Stomach (tissue), 8 donors: ENCODE measurements at regions not wholly inside any gene's neighbourhood (a gene's known extent, or its start where the extent isn't known, plus 50 kb on each side); places are given as distances from the start of the nearest gene placed in this dataset.
"Not testable (repeated sequence)": the region's sequence is repeated elsewhere in the genome, so short reads cannot be mapped to it uniquely, and the experiment has no call there.

Experiments used
- DNase-seq, 2 donors: peaks; one replicate each; pipeline versions ENCODE4 v3.0.0 to v3.0.0-alpha.2; 2013 to 2019
- H3K27ac ChIP-seq, 5 donors: fragments of 200-600 bp in 4 of 5; sonication (generic) in 4 of 5; one replicate each; pipeline ENCODE4 v1.5.1; 2013 to 2019; ENCODE audit warnings: mild to moderate bottlenecking in 1 of 5, moderate library complexity in 1 of 5
- H3K27me3 ChIP-seq, 3 donors: fragments of 200-600 bp; sonication (generic); one replicate each; pipeline ENCODE4 v1.5.1; 2017 to 2019; ENCODE audit warnings: mixed run types in 1 of 3
- H3K36me3 ChIP-seq, 4 donors: fragments of 200-600 bp; sonication (generic); 1 replicate in 3 of 4; 2 replicates in 1 of 4; pipeline ENCODE4 v1.5.1; 2016 to 2019
- H3K4me1 ChIP-seq, 4 donors: fragments of 200-600 bp; sonication (generic); one replicate each; pipeline ENCODE4 v1.5.1; 2016 to 2019
- H3K4me3 ChIP-seq, 4 donors: fragments of 200-600 bp; sonication (generic) in 3 of 4; one replicate each; pipeline ENCODE4 v1.5.1; 2016 to 2019; ENCODE audit warnings: mild to moderate bottlenecking in 1 of 4
- H3K9me3 ChIP-seq, 4 donors: fragments of 200-600 bp; sonication (generic); one replicate each; pipeline ENCODE4 v1.5.1; 2016 to 2019
- CTCF ChIP-seq, 7 experiments: fragments of 450-650 bp in 4 of 7; fragments of 200-600 bp in 3 of 7; sonication (generic) in 3 of 7; IDR thresholded peaks; one replicate each; pipeline ENCODE4 v1.5.1; 2016 to 2019; ENCODE audit warnings: antibody characterized with exemption in 7 of 7, control low read depth in 2 of 7, mild to moderate bottlenecking in 1 of 7
- EP300 ChIP-seq: sonication (generic); formaldehyde crosslinking; IDR thresholded peaks from one replicate; pipeline ENCODE4 v1.6.1; 2017; ENCODE audit warnings: antibody characterized with exemption
- POLR2A ChIP-seq, 4 donors: fragments of 450-650 bp; IDR thresholded peaks; one replicate each; pipeline ENCODE4 v1.6.1; 2016; ENCODE audit warnings: antibody characterized with exemption in 4 of 4, control low read depth in 2 of 4, mild to moderate bottlenecking in 1 of 4, moderate library complexity in 1 of 4
- POLR2AphosphoS5 ChIP-seq, 3 donors: sonication (generic); formaldehyde crosslinking; IDR thresholded peaks; one replicate each; pipeline ENCODE4 v1.6.1; 2016; ENCODE audit warnings: antibody characterized with exemption in 3 of 3
- WGBS, 5 donors: extraction: QIAGEN DNeasy Blood & Tissue Kit in 3 of 5; methylation state at CpG; one replicate each; pipeline versions ENCODE4 v1.1.5 to v1.1.7; 2013 to 2018; 5-methylcytosine and 5-hydroxymethylcytosine counted together
- intact Hi-C: fragments of 100-400 bp; cut with DNase I; formaldehyde crosslinking; loops from one replicate; pipeline ENCODE4 v1.15.1; 2023; ENCODE audit warnings: low total_unique reads
- donor health status: healthy with polysubstance abuse.
- donor health status: Bipolar disorder and iron deficiency.
- donor health status: healthy.

DNA sequence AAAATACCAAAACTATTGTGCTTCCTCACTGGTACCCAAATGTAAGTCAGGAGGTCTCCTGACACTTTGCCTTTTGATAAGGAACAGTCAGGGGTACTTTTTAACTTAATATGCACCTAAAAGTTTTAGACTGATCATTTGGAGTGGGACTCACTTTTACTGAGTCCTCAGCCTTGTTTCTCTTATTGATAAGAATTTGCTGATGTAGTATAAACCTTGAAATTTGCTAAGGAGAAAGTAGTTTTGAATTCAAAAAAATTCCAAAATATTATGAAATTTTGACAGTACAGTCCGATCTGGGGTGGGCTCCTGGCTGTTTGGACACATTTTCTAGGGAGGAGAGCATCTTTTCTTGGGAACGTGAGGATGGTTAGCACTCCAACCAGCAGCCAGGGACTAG lies 91.4 kb upstream of the GATB start:
- no peaks in the 10 kb centered on the region for H3K4me1 ChIP-seq
- DNase-seq = no peak
- intact Hi-C loops = no loop called here
- H3K9me3 ChIP-seq = peaks cover 0 to 4% (median 0%) of the 10 kb centered on the region in 4 donors
- TF ChIP-seq POLR2AphosphoS5 (IDR thresholded peaks at IDR 0.05) = no peak
- no peak for TF ChIP-seq CTCF (IDR thresholded peaks at IDR 0.05)
- TF ChIP-seq EP300 = no peak
- no peak for TF ChIP-seq POLR2A (IDR thresholded peaks at IDR 0.05)
- H3K27ac ChIP-seq = no peak overlapping the region
- no peaks in the 10 kb centered on the region for H3K36me3 ChIP-seq
- 36 to 91% (median 43%) methylated on average over 2 of the region's 2 CpGs for WGBS, 5 donors
- no peak overlapping the region for H3K4me3 ChIP-seq
- no peaks in the 10 kb centered on the region for H3K27me3 ChIP-seq

GRCh38 chr4:151851354-151851753 lies 90.5 kb upstream of the GATB start:
- H3K4me3 ChIP-seq = no peak overlapping the region
- DNase-seq = no peak
- H3K27me3 ChIP-seq = no peaks in the 10 kb centered on the region
- TF ChIP-seq POLR2A (IDR thresholded peaks at IDR 0.05) (no peak), CTCF (IDR thresholded peaks at IDR 0.05) (no peak), EP300 (no peak), POLR2AphosphoS5 (IDR thresholded peaks at IDR 0.05) (no peak)
- H3K27ac ChIP-seq = no peak overlapping the region
- 86 to 95% (median 90%) methylated on average over 2 of the region's 2 CpGs for WGBS, 5 donors
- H3K9me3 ChIP-seq = peaks cover 0 to 4% (median 0%) of the 10 kb centered on the region in 4 donors
- no peaks in the 10 kb centered on the region for H3K36me3 ChIP-seq
- intact Hi-C loops = no loop called here
- no peaks in the 10 kb centered on the region for H3K4me1 ChIP-seq

DNA sequence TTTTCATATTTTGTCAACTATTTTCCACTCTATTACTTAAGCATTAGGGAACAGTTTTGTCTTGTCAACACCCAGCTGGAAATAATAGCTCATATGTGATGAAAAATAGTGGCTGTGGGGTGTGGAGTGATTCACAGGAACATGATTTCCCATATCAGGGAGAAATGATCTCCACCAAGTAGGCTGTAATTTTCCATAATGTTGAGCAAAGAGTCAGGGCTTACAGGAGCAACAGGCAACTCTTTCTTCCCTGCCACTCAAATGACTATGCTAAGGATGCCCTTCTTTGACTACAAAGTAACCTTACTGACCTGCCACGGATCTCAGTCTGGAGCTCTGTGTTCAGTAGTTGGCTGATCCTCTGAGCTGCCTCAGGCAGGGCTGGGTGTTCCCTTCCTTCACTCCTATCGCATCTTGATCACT lies 90.0 kb upstream of the GATB start:
- H3K4me1 ChIP-seq = no peaks in the 10 kb centered on the region
- intact Hi-C loops = no loop called here

DNA sequence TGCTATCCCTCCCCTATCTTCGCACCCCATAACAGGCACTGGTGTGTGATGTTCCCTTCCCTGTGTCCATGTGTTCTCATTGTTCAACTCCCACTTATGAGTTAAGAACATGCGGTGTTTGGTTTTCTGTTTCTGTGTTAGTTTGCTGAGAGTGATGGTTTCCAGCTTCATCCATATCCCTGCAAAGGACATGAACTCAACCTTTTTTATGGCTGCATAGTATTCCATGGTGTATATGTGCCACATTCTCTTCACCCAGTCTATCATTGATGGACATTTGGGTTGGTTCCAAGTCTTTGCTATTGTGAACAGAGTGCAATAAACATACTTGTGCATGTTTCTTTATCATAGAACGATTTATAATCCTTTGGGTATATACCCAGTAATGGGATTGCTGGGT lies 84.7 kb upstream of the GATB start:
- H3K4me3 ChIP-seq, H3K4me1 ChIP-seq, H3K27me3 ChIP-seq, H3K27ac ChIP-seq, H3K36me3 ChIP-seq, intact Hi-C loops, H3K9me3 ChIP-seq, DNase-seq: not testable (repeated sequence)
- 87 to 92% (median 91%) methylated on average over 3 of the region's 3 CpGs for WGBS, 5 donors

More for the DNA sequence above, 90.0 kb upstream of the GATB start:
- no peak overlapping the region for H3K4me3 ChIP-seq
- TF ChIP-seq EP300 = no peak
- TF ChIP-seq CTCF (IDR thresholded peaks at IDR 0.05) = no peak
- no peak for TF ChIP-seq POLR2A (IDR thresholded peaks at IDR 0.05)
- TF ChIP-seq POLR2AphosphoS5 (IDR thresholded peaks at IDR 0.05) = no peak
- WGBS, 5 donors = 71 to 88% (median 77%) methylated on average over 2 of the region's 2 CpGs
- H3K27ac ChIP-seq = no peak overlapping the region
- DNase-seq = no peak
- no peaks in the 10 kb centered on the region for H3K27me3 ChIP-seq
- H3K9me3 ChIP-seq = peaks cover 0 to 8% (median 0%) of the 10 kb centered on the region in 4 donors
- no peaks in the 10 kb centered on the region for H3K36me3 ChIP-seq

DNA sequence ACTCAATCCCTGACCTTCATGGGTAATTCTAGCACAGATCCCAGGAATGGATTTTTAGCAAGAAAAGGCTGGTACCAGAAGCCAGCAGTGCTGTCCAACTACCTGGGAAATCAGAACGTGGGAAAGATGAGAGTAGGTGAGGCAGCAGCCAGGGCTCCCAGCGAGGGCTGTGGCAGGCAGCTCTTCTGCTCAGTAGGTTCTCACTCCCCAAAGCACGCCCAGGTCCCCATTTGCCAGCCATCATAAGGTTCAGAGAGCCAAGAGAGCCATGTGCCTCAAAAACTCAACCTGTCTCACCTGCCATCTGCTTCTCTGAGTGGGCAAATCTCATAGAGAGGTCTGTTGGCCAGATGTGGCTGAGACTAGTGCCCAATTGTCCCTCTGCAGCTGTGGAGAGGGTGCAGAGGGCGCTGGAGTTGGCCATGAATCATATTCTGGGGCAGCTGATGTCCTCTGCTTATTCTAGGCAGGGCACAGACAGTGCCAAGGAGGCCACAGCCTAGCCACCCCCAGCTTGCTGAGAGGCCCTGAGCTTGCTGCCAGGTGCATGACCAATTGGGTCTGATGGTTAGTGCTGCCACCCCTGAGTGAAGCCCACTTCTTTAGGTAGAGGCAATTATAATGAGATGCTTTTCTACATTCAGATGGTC lies 81.7 kb upstream of the GATB start:
- Histone ChIP-seq H3K4me3 (no peak overlapping the region), H3K4me1 (no peaks in the 10 kb centered on the region), H3K27ac (no peak overlapping the region), H3K27me3 (no peaks in the 10 kb centered on the region), H3K36me3 (no peaks in the 10 kb centered on the region), H3K9me3 (peaks cover 0 to 5% (median 2%) of the 10 kb centered on the region in 4 donors)
- 65 to 79% (median 71%) methylated on average over 4 of the region's 4 CpGs for WGBS, 5 donors
- intact Hi-C loops = no loop called here
- TF ChIP-seq CTCF (IDR thresholded peaks at IDR 0.05) (no peak), POLR2A (IDR thresholded peaks at IDR 0.05) (no peak), EP300 (no peak), POLR2AphosphoS5 (IDR thresholded peaks at IDR 0.05) (no peak)
- no peak for DNase-seq
